ENCODE measurements at regions not wholly inside any gene's neighbourhood (a gene's known extent, or its start where the extent isn't known, plus 50 kb on each side); places are given as distances from the start of the nearest gene placed in this dataset.

GRCh38 chr11:28713850-28714249, 605.7 kb downstream of the METTL15 start:
- TF ChIP-seq CTCF (IDR thresholded peaks at IDR 0.05; ENCODE audit: borderline replicate concordance, extremely low read depth, low read length, poor library complexity, severe bottlenecking) (no peak), EZH2 (IDR thresholded peaks at IDR 0.05; ENCODE audit: borderline replicate concordance, low read depth, low read length, severe bottlenecking) (no peak)

Data from DND-41 (cell line).